ENCODE measurements at regions not wholly inside any gene's neighbourhood (a gene's known extent, or its start where the extent isn't known, plus 50 kb on each side); places are given as distances from the start of the nearest gene placed in this dataset.

GRCh38 chr6:169844946-169845345, 93.5 kb downstream of the ERMARD start:
- no peak for DNase-seq (ENCODE audit: low spot score in 2 of 2)
- Histone ChIP-seq H3K27me3 (no peaks in the 10 kb centered on the region), H3K27ac (no peak overlapping the region), H3K4me3 (no peak overlapping the region), H3K36me3 (no peaks in the 10 kb centered on the region), H3K4me1 (no peaks in the 10 kb centered on the region), H3K9me3 (no peaks in the 10 kb centered on the region)
- TF ChIP-seq CTCF (IDR thresholded peaks at IDR 0.05), result no peak
- intact Hi-C loops (cut with DNase I), result no loop called here

- Histone ChIP-seq H3K27me3 (no peaks in the 10 kb centered on the region), H3K4me3 (no peak overlapping the region), H3K9me3 (no peaks in the 10 kb centered on the region), H3K4me1 (no peaks in the 10 kb centered on the region), H3K36me3 (no peaks in the 10 kb centered on the region), H3K27ac (no peak overlapping the region)
- TF ChIP-seq CTCF (IDR thresholded peaks at IDR 0.05), result no peak
- intact Hi-C loops (cut with DNase I), result no loop called here
- DNase-seq (ENCODE audit: low spot score in 2 of 2), result no peak
Observed at GRCh38 chr6:169843991-169844390, 92.6 kb downstream of the ERMARD start.

GRCh38 chr6:169843110-169843509, 91.7 kb downstream of the ERMARD start:
- Histone ChIP-seq H3K27ac (no peak overlapping the region), H3K9me3 (no peaks in the 10 kb centered on the region), H3K4me3 (no peak overlapping the region), H3K36me3 (no peaks in the 10 kb centered on the region), H3K27me3 (no peaks in the 10 kb centered on the region), H3K4me1 (no peaks in the 10 kb centered on the region)
- no peak for DNase-seq (ENCODE audit: low spot score in 2 of 2)
- intact Hi-C loops (cut with DNase I), result no loop called here
- TF ChIP-seq CTCF (IDR thresholded peaks at IDR 0.05), result no peak

GRCh38 chr6:169841907-169842606, 90.6 kb downstream of the ERMARD start:
- no peak for TF ChIP-seq CTCF (IDR thresholded peaks at IDR 0.05)
- DNase-seq (ENCODE audit: low spot score in 2 of 2), result no peak
- Histone ChIP-seq H3K27me3 (no peaks in the 10 kb centered on the region), H3K4me3 (no peak overlapping the region), H3K27ac (no peak overlapping the region), H3K4me1 (no peaks in the 10 kb centered on the region), H3K36me3 (no peaks in the 10 kb centered on the region), H3K9me3 (no peaks in the 10 kb centered on the region)
- intact Hi-C loops (cut with DNase I), result no loop called here

- H3K4me3 ChIP-seq, result no peak overlapping the region
- intact Hi-C loops (cut with DNase I), result no loop called here
- DNase-seq (ENCODE audit: low spot score in 2 of 2), result no peak
- no peak for TF ChIP-seq CTCF (IDR thresholded peaks at IDR 0.05)
- H3K4me1 ChIP-seq, result no peaks in the 10 kb centered on the region
- H3K9me3 ChIP-seq, result no peaks in the 10 kb centered on the region
- no peaks in the 10 kb centered on the region for H3K27me3 ChIP-seq
- no peaks in the 10 kb centered on the region for H3K36me3 ChIP-seq
- no peak overlapping the region for H3K27ac ChIP-seq
Observed at GRCh38 chr6:169841251-169841650, 89.8 kb downstream of the ERMARD start.
